NCI-H345 treated with DMSO at 0.1 percent for 48 hours (cell line): ENCODE measurements at regions not wholly inside any gene's neighbourhood (a gene's known extent, or its start where the extent isn't known, plus 50 kb on each side); places are given as distances from the start of the nearest gene placed in this dataset.
"Not testable (repeated sequence)": the region's sequence is repeated elsewhere in the genome, so short reads cannot be mapped to it uniquely, and the experiment has no call there.

Experiments used
- DNase-seq: peaks from one replicate; lab custom pipeline; 2025; ENCODE audit not compliant: unreplicated experiment; lab: John Stamatoyannopoulos, UW

GRCh38 chrX:25442499-25442898 lies 426.7 kb upstream of the ARX start:
- no peak for DNase-seq

GRCh38 chrX:25433307-25433706 lies 417.5 kb upstream of the ARX start:
- no peak for DNase-seq

GRCh38 chrX:25432396-25432795 lies 416.6 kb upstream of the ARX start:
- no peak for DNase-seq

GRCh38 chrX:25427873-25428555 lies 412.2 kb upstream of the ARX start:
- DNase-seq, result no peak

GRCh38 chrX:25404163-25404562 lies 388.4 kb upstream of the ARX start:
- DNase-seq, result not testable (repeated sequence)

- DNase-seq, result no peak
Measured at GRCh38 chrX:25389266-25389665, 373.5 kb upstream of the ARX start.

- no peak for DNase-seq
Measured at GRCh38 chrX:25383196-25383595, 367.4 kb upstream of the ARX start.

GRCh38 chrX:25356456-25356855 lies 340.7 kb upstream of the ARX start:
- no peak for DNase-seq

GRCh38 chrX:25344161-25344936 lies 328.6 kb upstream of the ARX start:
- DNase-seq, result peak; percentile 58

- no peak for DNase-seq
Measured at GRCh38 chrX:25343060-25343459, 327.3 kb upstream of the ARX start.

- no peak for DNase-seq
Measured at GRCh38 chrX:25337841-25338240, 322.1 kb upstream of the ARX start.

- no peak for DNase-seq
Measured at GRCh38 chrX:25300994-25301393, 285.2 kb upstream of the ARX start.

GRCh38 chrX:25296850-25297249 lies 281.1 kb upstream of the ARX start:
- no peak for DNase-seq

GRCh38 chrX:25295466-25295865 lies 279.7 kb upstream of the ARX start:
- no peak for DNase-seq

- no peak for DNase-seq
Measured at GRCh38 chrX:25290132-25290531, 274.4 kb upstream of the ARX start.

- no peak for DNase-seq
Measured at GRCh38 chrX:25288676-25289075, 272.9 kb upstream of the ARX start.

GRCh38 chrX:25287521-25287920 lies 271.8 kb upstream of the ARX start:
- DNase-seq, result no peak

GRCh38 chrX:25285598-25285997 lies 269.8 kb upstream of the ARX start:
- DNase-seq, result no peak

GRCh38 chrX:25279510-25279909 lies 263.7 kb upstream of the ARX start:
- no peak for DNase-seq

GRCh38 chrX:25278341-25278740 lies 262.6 kb upstream of the ARX start:
- DNase-seq, result no peak

- DNase-seq, result no peak
Measured at GRCh38 chrX:25277574-25277973, 261.8 kb upstream of the ARX start.

GRCh38 chrX:25275159-25275558 lies 259.4 kb upstream of the ARX start:
- DNase-seq, result no peak

- no peak for DNase-seq
Measured at GRCh38 chrX:25241461-25241860, 225.7 kb upstream of the ARX start.
